GM23338 (cell line): ENCODE measurements at regions not wholly inside any gene's neighbourhood (a gene's known extent, or its start where the extent isn't known, plus 50 kb on each side); places are given as distances from the start of the nearest gene placed in this dataset.

ENCODE experiments used
- ATAC-seq: fragments of 200-7000 bp; cut with Tn5 transposase; 3 replicates; pipeline ENCODE4 v1.9.1; 2020
- DNase-seq: peaks from one replicate; pipeline ENCODE4 v3.0.0-alpha.2; 2015; ENCODE audit warnings: low spot score
- H2AFZ ChIP-seq: fragments of 200-600 bp; sonication (generic); 2 replicates; pipeline ENCODE4 v1.8.0; 2016; ENCODE audit warnings: antibody characterized with exemption, mild to moderate bottlenecking, moderate library complexity
- H3F3A ChIP-seq: fragments of 200-600 bp; sonication (generic); replicated peaks from 2 replicates; pipeline ENCODE4 v1.8.0; 2017; ENCODE audit warnings: antibody characterized with exemption, mixed run types, low read depth
- H3K27ac ChIP-seq: fragments of 200-600 bp; sonication (generic); 2 replicates; pipeline ENCODE4 v1.6.1; 2016; ENCODE audit warnings: low read depth
- H3K27me3 ChIP-seq: fragments of 200-600 bp; sonication (generic); 2 replicates; pipeline ENCODE4 v1.8.0; 2016; ENCODE audit warnings: mild to moderate bottlenecking, mixed run types, moderate library complexity; ENCODE audit not compliant: insufficient read depth
- H3K36me3 ChIP-seq: fragments of 200-600 bp; sonication (generic); 2 replicates; pipeline ENCODE4 v1.8.0; 2016; ENCODE audit warnings: mild to moderate bottlenecking; ENCODE audit not compliant: insufficient read depth
- H3K4me1 ChIP-seq: fragments of 200-600 bp; sonication (generic); 2 replicates; pipeline ENCODE4 v1.8.0; 2016; ENCODE audit warnings: mild to moderate bottlenecking, moderate library complexity; ENCODE audit not compliant: insufficient read depth
- H3K4me2 ChIP-seq: fragments of 200-600 bp; sonication (generic); 2 replicates; pipeline ENCODE4 v1.7.1; 2017; ENCODE audit warnings: mixed run types
- H3K4me3 ChIP-seq: fragments of 200-600 bp; sonication (generic); 2 replicates; pipeline ENCODE4 v1.6.1; 2016; ENCODE audit warnings: mixed run types
- H3K79me2 ChIP-seq: fragments of 200-600 bp; sonication (generic); replicated peaks from 2 replicates; pipeline ENCODE4 v1.8.0; 2017; ENCODE audit warnings: mild to moderate bottlenecking; ENCODE audit not compliant: insufficient read depth
- H3K9me2 ChIP-seq: fragments of 200-600 bp; sonication (generic); 2 replicates; pipeline ENCODE4 v1.8.0; 2017; ENCODE audit not compliant: insufficient read depth
- H4K20me1 ChIP-seq: fragments of 200-600 bp; sonication (generic); replicated peaks from 2 replicates; pipeline ENCODE4 v1.8.0; 2017; ENCODE audit warnings: mild to moderate bottlenecking; ENCODE audit not compliant: insufficient read depth
- H3K27ac Mint-ChIP-seq: 2 replicates; pipeline ENCODE4 v1.8.0; 2020; ENCODE audit warnings: inconsistent platforms, mild to moderate bottlenecking, moderate library complexity, mixed read lengths
- H3K27me3 Mint-ChIP-seq: 3 replicates; pipeline ENCODE4 v1.8.0; 2022; ENCODE audit warnings: low read depth, mild to moderate bottlenecking, moderate library complexity, mixed read lengths, inconsistent platforms; ENCODE audit not compliant: insufficient read depth, poor library complexity
- H3K36me3 Mint-ChIP-seq: 3 replicates; pipeline ENCODE4 v1.8.0; 2021; ENCODE audit warnings: low read depth, mild to moderate bottlenecking, inconsistent platforms, moderate library complexity, mixed read lengths
- H3K4me1 Mint-ChIP-seq: 3 replicates; pipeline ENCODE4 v1.8.0; 2020; ENCODE audit warnings: mild to moderate bottlenecking, inconsistent platforms, mixed read lengths
- H3K4me3 Mint-ChIP-seq: 3 replicates; pipeline ENCODE4 v1.8.0; 2021; ENCODE audit warnings: moderate library complexity, mild to moderate bottlenecking, inconsistent platforms, mixed read lengths
- H3K9me3 Mint-ChIP-seq: 3 replicates; pipeline ENCODE4 v1.8.0; 2020; ENCODE audit warnings: moderate library complexity, mild to moderate bottlenecking, inconsistent platforms, mixed read lengths
- ETS1 ChIP-seq: IDR thresholded peaks from 2 replicates; pipeline ENCODE4 v1.6.1; 2016; ENCODE audit warnings: antibody characterized with exemption
- EZH2phosphoT487 ChIP-seq: fragments of 200-600 bp; sonication (generic); IDR thresholded peaks from one replicate; pipeline ENCODE4 v1.8.1; 2018; ENCODE audit warnings: antibody characterized with exemption; ENCODE audit not compliant: unreplicated experiment
- JUNB ChIP-seq: IDR thresholded peaks from one replicate; pipeline ENCODE4 v1.6.1; 2016; ENCODE audit warnings: antibody characterized with exemption; ENCODE audit not compliant: unreplicated experiment
- POLR2AphosphoS5 ChIP-seq: IDR thresholded peaks from 2 replicates; pipeline ENCODE4 v1.6.1; 2016; ENCODE audit warnings: antibody characterized with exemption, low read depth
- REST ChIP-seq: IDR thresholded peaks from one replicate; pipeline ENCODE4 v1.6.1; 2018; ENCODE audit warnings: antibody characterized with exemption; ENCODE audit not compliant: unreplicated experiment
- STAT1 ChIP-seq: IDR thresholded peaks from one replicate; pipeline ENCODE4 v1.6.1; 2016; ENCODE audit warnings: antibody characterized with exemption; ENCODE audit not compliant: unreplicated experiment
- ZNF331 ChIP-seq: fragments of 250-450 bp; sonication (Bioruptor Pico); IDR thresholded peaks from 2 replicates; pipeline ENCODE4 v1.5.0; 2020; ENCODE audit warnings: low read depth, mild to moderate bottlenecking, moderate library complexity
- TF ChIP-seq, protein P1 (sequence below), 2 experiments: fragments of 200-600 bp in 1 of 2; sonication (generic) in 1 of 2; conservative IDR thresholded peaks; 2 replicates each; pipeline versions ENCODE4 v1.5.1 to v1.6.1; 2016 to 2017; ENCODE audit warnings: antibody characterized with exemption in 2 of 2, low read depth in 2 of 2, mild to moderate bottlenecking in 2 of 2, moderate library complexity in 1 of 2
- TF ChIP-seq, protein P2 (sequence below): fragments of 250-450 bp; sonication (Bioruptor Pico); IDR thresholded peaks from 2 replicates; pipeline ENCODE4 v1.5.0; 2020; ENCODE audit warnings: mild to moderate bottlenecking, moderate library complexity

DNA sequence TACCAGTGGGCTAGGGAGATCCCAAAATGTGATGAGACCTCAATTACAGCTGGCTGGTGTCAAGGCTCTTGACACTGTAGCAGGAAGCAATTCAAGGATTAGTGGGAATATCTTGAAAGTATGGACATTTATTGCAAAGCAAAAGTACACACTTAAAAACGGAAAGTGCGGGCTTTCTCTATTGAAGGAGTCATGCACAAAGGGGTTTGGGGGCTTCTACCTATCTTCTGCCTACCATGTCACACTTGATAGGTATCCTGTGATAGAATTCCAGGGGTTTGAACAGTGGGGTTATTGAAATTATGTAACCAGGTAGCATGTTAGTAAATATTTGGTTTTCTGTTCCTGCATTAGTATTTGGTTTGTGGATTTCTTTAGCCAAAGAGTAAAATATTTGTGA lies 1652.1 kb upstream of the DDX18 start:
- H4K20me1 ChIP-seq = no peaks in the 10 kb centered on the region
- no peaks in the 10 kb centered on the region for H3F3A ChIP-seq
- Mint-ChIP-seq H3K27me3 (peaks cover 4% of the 10 kb centered on the region), H3K36me3 (peaks cover 34% of the 10 kb centered on the region), H3K4me3 (no peak overlapping the region), H3K27ac (no peak overlapping the region), H3K4me1 (peaks cover 8% of the 10 kb centered on the region), H3K9me3 (peaks cover 49% of the 10 kb centered on the region)
- H3K4me3 ChIP-seq = no peak overlapping the region
- H3K4me1 ChIP-seq = peaks cover 8% of the 10 kb centered on the region
- H3K4me2 ChIP-seq = no peak overlapping the region
- peaks cover 10% of the 10 kb centered on the region for H3K9me2 ChIP-seq
- no peaks in the 10 kb centered on the region for H3K79me2 ChIP-seq
- H3K27ac ChIP-seq = no peak overlapping the region
- H3K36me3 ChIP-seq = peaks cover 10% of the 10 kb centered on the region
- no peak overlapping the region for H2AFZ ChIP-seq
- H3K27me3 ChIP-seq = no peaks in the 10 kb centered on the region
- DNase-seq = no peak
- ATAC-seq = no peak
- TF ChIP-seq JUNB (no peak), EZH2phosphoT487 (no peak), STAT1 (no peak), POLR2AphosphoS5 (no peak), ETS1 (no peak), REST (no peak)
- TF ChIP-seq, protein P1, sequence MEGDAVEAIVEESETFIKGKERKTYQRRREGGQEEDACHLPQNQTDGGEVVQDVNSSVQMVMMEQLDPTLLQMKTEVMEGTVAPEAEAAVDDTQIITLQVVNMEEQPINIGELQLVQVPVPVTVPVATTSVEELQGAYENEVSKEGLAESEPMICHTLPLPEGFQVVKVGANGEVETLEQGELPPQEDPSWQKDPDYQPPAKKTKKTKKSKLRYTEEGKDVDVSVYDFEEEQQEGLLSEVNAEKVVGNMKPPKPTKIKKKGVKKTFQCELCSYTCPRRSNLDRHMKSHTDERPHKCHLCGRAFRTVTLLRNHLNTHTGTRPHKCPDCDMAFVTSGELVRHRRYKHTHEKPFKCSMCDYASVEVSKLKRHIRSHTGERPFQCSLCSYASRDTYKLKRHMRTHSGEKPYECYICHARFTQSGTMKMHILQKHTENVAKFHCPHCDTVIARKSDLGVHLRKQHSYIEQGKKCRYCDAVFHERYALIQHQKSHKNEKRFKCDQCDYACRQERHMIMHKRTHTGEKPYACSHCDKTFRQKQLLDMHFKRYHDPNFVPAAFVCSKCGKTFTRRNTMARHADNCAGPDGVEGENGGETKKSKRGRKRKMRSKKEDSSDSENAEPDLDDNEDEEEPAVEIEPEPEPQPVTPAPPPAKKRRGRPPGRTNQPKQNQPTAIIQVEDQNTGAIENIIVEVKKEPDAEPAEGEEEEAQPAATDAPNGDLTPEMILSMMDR (conservative IDR thresholded peaks at IDR 0.05; ENCODE audit: low read depth in 2 of 2) = no peak

- H3K36me3 Mint-ChIP-seq = peaks cover 38% of the 10 kb centered on the region
- Histone ChIP-seq H3K79me2 (no peaks in the 10 kb centered on the region), H3K36me3 (peaks cover 10% of the 10 kb centered on the region), H3K4me1 (peaks cover 16% of the 10 kb centered on the region), H3F3A (no peaks in the 10 kb centered on the region), H3K4me2 (peak overlapping the region; percentile 43; the same call in 1 of the 2 replicates), H3K9me2 (peaks cover 4% of the 10 kb centered on the region; the same call in 1 of the 2 replicates), H3K27me3 (no peaks in the 10 kb centered on the region), H2AFZ (no peak overlapping the region), H4K20me1 (no peaks in the 10 kb centered on the region), H3K27ac (no peak overlapping the region), H3K4me3 (0 out of 2 replicates have a peak overlapping the region, but pooled peaks have one; percentile 3)
- peaks cover 1% of the 10 kb centered on the region for H3K27me3 Mint-ChIP-seq
- no peak overlapping the region for H3K4me3 Mint-ChIP-seq
- H3K27ac Mint-ChIP-seq = no peak overlapping the region
- ATAC-seq (no peak), DNase-seq (no peak)
- peaks cover 48% of the 10 kb centered on the region for H3K9me3 Mint-ChIP-seq
- H3K4me1 Mint-ChIP-seq = peaks cover 7% of the 10 kb centered on the region
- TF ChIP-seq ZNF331 (CRISPR knock-in tag) (no peak), POLR2AphosphoS5 (no peak), JUNB (no peak)
- TF ChIP-seq, protein P2, sequence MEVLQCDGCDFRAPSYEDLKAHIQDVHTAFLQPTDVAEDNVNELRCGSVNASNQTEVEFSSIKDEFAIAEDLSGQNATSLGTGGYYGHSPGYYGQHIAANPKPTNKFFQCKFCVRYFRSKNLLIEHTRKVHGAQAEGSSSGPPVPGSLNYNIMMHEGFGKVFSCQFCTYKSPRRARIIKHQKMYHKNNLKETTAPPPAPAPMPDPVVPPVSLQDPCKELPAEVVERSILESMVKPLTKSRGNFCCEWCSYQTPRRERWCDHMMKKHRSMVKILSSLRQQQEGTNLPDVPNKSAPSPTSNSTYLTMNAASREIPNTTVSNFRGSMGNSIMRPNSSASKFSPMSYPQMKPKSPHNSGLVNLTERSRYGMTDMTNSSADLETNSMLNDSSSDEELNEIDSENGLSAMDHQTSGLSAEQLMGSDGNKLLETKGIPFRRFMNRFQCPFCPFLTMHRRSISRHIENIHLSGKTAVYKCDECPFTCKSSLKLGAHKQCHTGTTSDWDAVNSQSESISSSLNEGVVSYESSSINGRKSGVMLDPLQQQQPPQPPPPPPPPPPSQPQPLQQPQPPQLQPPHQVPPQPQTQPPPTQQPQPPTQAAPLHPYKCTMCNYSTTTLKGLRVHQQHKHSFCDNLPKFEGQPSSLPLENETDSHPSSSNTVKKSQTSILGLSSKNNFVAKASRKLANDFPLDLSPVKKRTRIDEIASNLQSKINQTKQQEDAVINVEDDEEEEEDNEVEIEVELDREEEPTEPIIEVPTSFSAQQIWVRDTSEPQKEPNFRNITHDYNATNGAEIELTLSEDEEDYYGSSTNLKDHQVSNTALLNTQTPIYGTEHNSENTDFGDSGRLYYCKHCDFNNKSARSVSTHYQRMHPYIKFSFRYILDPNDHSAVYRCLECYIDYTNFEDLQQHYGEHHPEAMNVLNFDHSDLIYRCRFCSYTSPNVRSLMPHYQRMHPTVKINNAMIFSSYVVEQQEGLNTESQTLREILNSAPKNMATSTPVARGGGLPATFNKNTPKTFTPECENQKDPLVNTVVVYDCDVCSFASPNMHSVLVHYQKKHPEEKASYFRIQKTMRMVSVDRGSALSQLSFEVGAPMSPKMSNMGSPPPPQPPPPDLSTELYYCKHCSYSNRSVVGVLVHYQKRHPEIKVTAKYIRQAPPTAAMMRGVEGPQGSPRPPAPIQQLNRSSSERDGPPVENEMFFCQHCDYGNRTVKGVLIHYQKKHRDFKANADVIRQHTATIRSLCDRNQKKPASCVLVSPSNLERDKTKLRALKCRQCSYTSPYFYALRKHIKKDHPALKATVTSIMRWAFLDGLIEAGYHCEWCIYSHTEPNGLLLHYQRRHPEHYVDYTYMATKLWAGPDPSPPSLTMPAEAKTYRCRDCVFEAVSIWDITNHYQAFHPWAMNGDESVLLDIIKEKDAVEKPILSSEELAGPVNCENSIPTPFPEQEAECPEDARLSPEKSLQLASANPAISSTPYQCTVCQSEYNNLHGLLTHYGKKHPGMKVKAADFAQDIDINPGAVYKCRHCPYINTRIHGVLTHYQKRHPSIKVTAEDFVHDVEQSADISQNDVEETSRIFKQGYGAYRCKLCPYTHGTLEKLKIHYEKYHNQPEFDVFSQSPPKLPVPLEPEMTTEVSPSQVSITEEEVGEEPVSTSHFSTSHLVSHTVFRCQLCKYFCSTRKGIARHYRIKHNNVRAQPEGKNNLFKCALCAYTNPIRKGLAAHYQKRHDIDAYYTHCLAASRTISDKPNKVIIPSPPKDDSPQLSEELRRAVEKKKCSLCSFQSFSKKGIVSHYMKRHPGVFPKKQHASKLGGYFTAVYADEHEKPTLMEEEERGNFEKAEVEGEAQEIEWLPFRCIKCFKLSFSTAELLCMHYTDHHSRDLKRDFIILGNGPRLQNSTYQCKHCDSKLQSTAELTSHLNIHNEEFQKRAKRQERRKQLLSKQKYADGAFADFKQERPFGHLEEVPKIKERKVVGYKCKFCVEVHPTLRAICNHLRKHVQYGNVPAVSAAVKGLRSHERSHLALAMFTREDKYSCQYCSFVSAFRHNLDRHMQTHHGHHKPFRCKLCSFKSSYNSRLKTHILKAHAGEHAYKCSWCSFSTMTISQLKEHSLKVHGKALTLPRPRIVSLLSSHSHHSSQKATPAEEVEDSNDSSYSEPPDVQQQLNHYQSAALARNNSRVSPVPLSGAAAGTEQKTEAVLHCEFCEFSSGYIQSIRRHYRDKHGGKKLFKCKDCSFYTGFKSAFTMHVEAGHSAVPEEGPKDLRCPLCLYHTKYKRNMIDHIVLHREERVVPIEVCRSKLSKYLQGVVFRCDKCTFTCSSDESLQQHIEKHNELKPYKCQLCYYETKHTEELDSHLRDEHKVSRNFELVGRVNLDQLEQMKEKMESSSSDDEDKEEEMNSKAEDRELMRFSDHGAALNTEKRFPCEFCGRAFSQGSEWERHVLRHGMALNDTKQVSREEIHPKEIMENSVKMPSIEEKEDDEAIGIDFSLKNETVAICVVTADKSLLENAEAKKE (CRISPR knock-in tag) = no peak
Measured at GRCh38 chr2:116167107-116167506, 1647.4 kb upstream of the DDX18 start.
